KOPT-K1 (cell line): ENCODE measurements at regions not wholly inside any gene's neighbourhood (a gene's known extent, or its start where the extent isn't known, plus 50 kb on each side); places are given as distances from the start of the nearest gene placed in this dataset.
"Not testable (repeated sequence)": the region's sequence is repeated elsewhere in the genome, so short reads cannot be mapped to it uniquely, and the experiment has no call there.

Experiments used
- H3K27ac ChIP-seq: fragments of 200-600 bp; sonication (generic); 2 replicates; pipeline ENCODE4 v1.5.1; 2016; ENCODE audit warnings: antibody characterized with exemption, mild to moderate bottlenecking, low read depth, low read length; ENCODE audit not compliant: poor library complexity, severe bottlenecking
- H3K36me3 ChIP-seq: fragments of 200-600 bp; sonication (generic); 2 replicates; pipeline ENCODE4 v1.5.1; 2017; ENCODE audit warnings: antibody characterized with exemption, mild to moderate bottlenecking, low read length, moderate library complexity; ENCODE audit not compliant: insufficient read depth
- H3K9me3 ChIP-seq: fragments of 200-600 bp; sonication (generic); 2 replicates; pipeline ENCODE4 v1.5.1; 2017; ENCODE audit warnings: antibody characterized with exemption, low read length, mild to moderate bottlenecking; ENCODE audit not compliant: insufficient read depth, poor library complexity, severe bottlenecking

- H3K9me3 ChIP-seq = no peaks in the 10 kb centered on the region
- H3K36me3 ChIP-seq = no peaks in the 10 kb centered on the region
- H3K27ac ChIP-seq = no peak overlapping the region
Measured at GRCh38 chr21:14058566-14058965, 152.2 kb downstream of the LIPI start.

- not testable (repeated sequence) for H3K9me3 ChIP-seq, H3K27ac ChIP-seq, H3K36me3 ChIP-seq
Measured at GRCh38 chr21:14057841-14058481, 152.8 kb downstream of the LIPI start.

- Histone ChIP-seq H3K36me3 (no peaks in the 10 kb centered on the region), H3K27ac (no peak overlapping the region), H3K9me3 (no peaks in the 10 kb centered on the region)
Measured at GRCh38 chr21:14057313-14057712, 153.4 kb downstream of the LIPI start.

GRCh38 chr21:14056771-14057191, 154.0 kb downstream of the LIPI start:
- H3K27ac ChIP-seq = no peak overlapping the region
- H3K9me3 ChIP-seq = no peaks in the 10 kb centered on the region
- no peaks in the 10 kb centered on the region for H3K36me3 ChIP-seq

GRCh38 chr21:14055746-14056515, 154.8 kb downstream of the LIPI start:
- H3K36me3 ChIP-seq, H3K27ac ChIP-seq, H3K9me3 ChIP-seq: not testable (repeated sequence)

GRCh38 chr21:14054682-14055081, 156.1 kb downstream of the LIPI start:
- H3K36me3 ChIP-seq = no peaks in the 10 kb centered on the region
- H3K27ac ChIP-seq = no peak overlapping the region
- H3K9me3 ChIP-seq = no peaks in the 10 kb centered on the region

GRCh38 chr21:14050121-14050520, 160.6 kb downstream of the LIPI start:
- Histone ChIP-seq H3K27ac (no peak overlapping the region), H3K36me3 (no peaks in the 10 kb centered on the region), H3K9me3 (no peaks in the 10 kb centered on the region)

- Histone ChIP-seq H3K36me3 (no peaks in the 10 kb centered on the region), H3K27ac (no peak overlapping the region), H3K9me3 (no peaks in the 10 kb centered on the region)
Measured at GRCh38 chr21:14046401-14046800, 164.4 kb downstream of the LIPI start.

GRCh38 chr21:14040386-14040785, 170.4 kb downstream of the LIPI start:
- H3K36me3 ChIP-seq = 0 out of 2 replicates have a peak, but pooled peaks cover 14% of the 10 kb centered on the region
- H3K9me3 ChIP-seq = no peaks in the 10 kb centered on the region
- H3K27ac ChIP-seq = no peak overlapping the region

GRCh38 chr21:14028619-14029018, 182.1 kb downstream of the LIPI start:
- not testable (repeated sequence) for H3K9me3 ChIP-seq, H3K36me3 ChIP-seq, H3K27ac ChIP-seq

GRCh38 chr21:14027235-14027869, 183.4 kb downstream of the LIPI start:
- not testable (repeated sequence) for H3K9me3 ChIP-seq, H3K36me3 ChIP-seq
- peak overlapping the region; percentile 70 for H3K27ac ChIP-seq

GRCh38 chr21:14020108-14020507, 190.6 kb downstream of the LIPI start:
- H3K9me3 ChIP-seq, H3K27ac ChIP-seq, H3K36me3 ChIP-seq: not testable (repeated sequence)

- H3K9me3 ChIP-seq, H3K36me3 ChIP-seq, H3K27ac ChIP-seq: not testable (repeated sequence)
Measured at GRCh38 chr21:14015841-14016240, 194.9 kb downstream of the LIPI start.

- not testable (repeated sequence) for H3K27ac ChIP-seq, H3K36me3 ChIP-seq, H3K9me3 ChIP-seq
Measured at GRCh38 chr21:14013623-14014498, 196.9 kb downstream of the LIPI start.

- Histone ChIP-seq H3K36me3 (no peaks in the 10 kb centered on the region), H3K27ac (no peak overlapping the region), H3K9me3 (no peaks in the 10 kb centered on the region)
Measured at GRCh38 chr21:14013056-14013603, 197.6 kb downstream of the LIPI start.
